Breast epithelium (tissue), 4 donors: ENCODE measurements at regions not wholly inside any gene's neighbourhood (a gene's known extent, or its start where the extent isn't known, plus 50 kb on each side); places are given as distances from the start of the nearest gene placed in this dataset.

Source experiments
- DNase-seq, 2 donors: peaks; one replicate each; pipeline ENCODE4 v3.0.0-alpha.2; 2019; ENCODE audit warnings: low spot score in 2 of 2
- H3K27ac ChIP-seq, 2 donors: fragments of 200-600 bp; sonication (generic) in 1 of 2; one replicate each; pipeline ENCODE4 v1.5.1; 2016 to 2019; ENCODE audit warnings: mild to moderate bottlenecking in 1 of 2
- H3K27me3 ChIP-seq, 2 donors: fragments of 200-600 bp; sonication (generic) in 1 of 2; one replicate each; pipeline versions ENCODE4 v1.5.1 to v1.6.0; 2017 to 2019; ENCODE audit warnings: control low read depth in 1 of 2, mild to moderate bottlenecking in 1 of 2
- H3K36me3 ChIP-seq: fragments of 200-600 bp; one replicate; pipeline ENCODE4 v1.5.1; 2019
- H3K4me1 ChIP-seq, 2 donors: fragments of 200-600 bp; sonication (generic); one replicate each; pipeline ENCODE4 v1.5.1; 2016 to 2019; ENCODE audit warnings: control low read depth in 1 of 2
- H3K4me3 ChIP-seq, 3 donors: fragments of 200-600 bp; sonication (generic); 1 replicate in 2 of 3; 2 replicates in 1 of 3; pipeline ENCODE4 v1.5.1; 2016 to 2019; ENCODE audit warnings: mild to moderate bottlenecking in 3 of 3, moderate library complexity in 2 of 3
- H3K9me3 ChIP-seq, 2 donors: fragments of 200-600 bp; sonication (generic) in 1 of 2; one replicate each; pipeline ENCODE4 v1.5.1; 2016 to 2019; ENCODE audit warnings: control low read depth in 1 of 2
- POLR2A ChIP-seq: fragments of 450-650 bp; IDR thresholded peaks from one replicate; pipeline ENCODE4 v1.6.1; 2016; ENCODE audit warnings: antibody characterized with exemption, mild to moderate bottlenecking, moderate library complexity
- POLR2AphosphoS5 ChIP-seq, 3 donors: sonication (generic); formaldehyde crosslinking; IDR thresholded peaks; one replicate each; pipeline ENCODE4 v1.6.1; 2017; ENCODE audit warnings: antibody characterized with exemption in 3 of 3
- intact Hi-C: fragments of 100-400 bp; cut with DNase I; formaldehyde crosslinking; loops from one replicate; pipeline ENCODE4 v1.15.1; 2023; ENCODE audit warnings: low total_unique reads
- TF ChIP-seq, protein P1 (sequence below), 3 donors: fragments of 450-650 bp; IDR thresholded peaks; one replicate each; pipeline ENCODE4 v1.5.1; 2016 to 2017; ENCODE audit warnings: antibody characterized with exemption in 3 of 3, mild to moderate bottlenecking in 3 of 3, moderate library complexity in 3 of 3

DNA sequence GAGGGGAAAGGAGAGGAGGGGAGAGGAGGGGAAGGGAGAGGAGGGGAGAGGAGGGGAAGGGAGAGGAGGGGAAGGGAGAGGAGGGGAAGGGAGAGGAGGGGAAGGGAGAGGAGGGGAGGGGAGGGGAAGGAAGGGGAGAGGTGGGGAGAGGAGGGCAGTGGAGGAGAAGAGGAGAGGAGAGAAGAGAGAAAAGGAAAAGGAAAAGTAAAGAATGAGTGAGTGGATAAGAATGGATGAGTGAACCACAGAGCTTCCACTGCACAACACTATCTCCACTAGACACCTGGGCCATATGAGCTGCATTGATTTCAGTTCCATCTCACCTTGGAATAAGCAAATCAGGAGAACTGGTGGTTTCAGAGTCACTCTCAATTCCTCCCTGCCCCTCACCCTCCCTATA lies 204.1 kb upstream of the TOX3 start:
- H3K36me3 ChIP-seq, result no peaks in the 10 kb centered on the region
- no peaks in the 10 kb centered on the region for H3K4me1 ChIP-seq
- H3K27me3 ChIP-seq, result no peaks in the 10 kb centered on the region
- H3K4me3 ChIP-seq, result no peak overlapping the region
- TF ChIP-seq POLR2AphosphoS5 (IDR thresholded peaks at IDR 0.05), result no peak
- H3K27ac ChIP-seq, result no peak overlapping the region
- intact Hi-C loops, result no loop called here
- no peak for DNase-seq
- no peaks in the 10 kb centered on the region for H3K9me3 ChIP-seq

DNA sequence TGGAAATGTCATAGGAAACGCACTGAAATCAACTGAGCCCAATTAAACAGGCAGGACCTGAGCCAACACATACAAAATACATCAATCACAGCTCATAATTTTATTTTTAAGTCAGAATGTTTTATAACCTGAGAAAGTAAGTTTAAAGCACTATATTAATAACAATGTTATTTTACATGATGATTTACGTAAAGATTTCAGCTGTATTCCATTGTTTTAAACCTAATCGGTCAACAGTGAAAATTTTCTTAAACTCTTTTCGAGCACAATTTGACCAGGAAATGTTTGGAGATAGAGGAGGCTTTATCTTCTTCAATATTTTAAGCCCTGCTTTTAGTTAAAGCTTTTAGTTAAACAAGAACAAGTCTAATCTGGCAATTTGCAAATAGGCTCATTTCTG lies 201.8 kb upstream of the TOX3 start:
- Histone ChIP-seq H3K27me3 (no peaks in the 10 kb centered on the region), H3K4me3 (no peak overlapping the region), H3K9me3 (no peaks in the 10 kb centered on the region), H3K36me3 (no peaks in the 10 kb centered on the region), H3K27ac (no peak overlapping the region), H3K4me1 (no peaks in the 10 kb centered on the region)
- intact Hi-C loops, result no loop called here
- TF ChIP-seq POLR2AphosphoS5 (IDR thresholded peaks at IDR 0.05) (no peak), POLR2A (no peak)
- TF ChIP-seq, protein P1, sequence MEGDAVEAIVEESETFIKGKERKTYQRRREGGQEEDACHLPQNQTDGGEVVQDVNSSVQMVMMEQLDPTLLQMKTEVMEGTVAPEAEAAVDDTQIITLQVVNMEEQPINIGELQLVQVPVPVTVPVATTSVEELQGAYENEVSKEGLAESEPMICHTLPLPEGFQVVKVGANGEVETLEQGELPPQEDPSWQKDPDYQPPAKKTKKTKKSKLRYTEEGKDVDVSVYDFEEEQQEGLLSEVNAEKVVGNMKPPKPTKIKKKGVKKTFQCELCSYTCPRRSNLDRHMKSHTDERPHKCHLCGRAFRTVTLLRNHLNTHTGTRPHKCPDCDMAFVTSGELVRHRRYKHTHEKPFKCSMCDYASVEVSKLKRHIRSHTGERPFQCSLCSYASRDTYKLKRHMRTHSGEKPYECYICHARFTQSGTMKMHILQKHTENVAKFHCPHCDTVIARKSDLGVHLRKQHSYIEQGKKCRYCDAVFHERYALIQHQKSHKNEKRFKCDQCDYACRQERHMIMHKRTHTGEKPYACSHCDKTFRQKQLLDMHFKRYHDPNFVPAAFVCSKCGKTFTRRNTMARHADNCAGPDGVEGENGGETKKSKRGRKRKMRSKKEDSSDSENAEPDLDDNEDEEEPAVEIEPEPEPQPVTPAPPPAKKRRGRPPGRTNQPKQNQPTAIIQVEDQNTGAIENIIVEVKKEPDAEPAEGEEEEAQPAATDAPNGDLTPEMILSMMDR (IDR thresholded peaks at IDR 0.05), result no peak
- no peak for DNase-seq

DNA sequence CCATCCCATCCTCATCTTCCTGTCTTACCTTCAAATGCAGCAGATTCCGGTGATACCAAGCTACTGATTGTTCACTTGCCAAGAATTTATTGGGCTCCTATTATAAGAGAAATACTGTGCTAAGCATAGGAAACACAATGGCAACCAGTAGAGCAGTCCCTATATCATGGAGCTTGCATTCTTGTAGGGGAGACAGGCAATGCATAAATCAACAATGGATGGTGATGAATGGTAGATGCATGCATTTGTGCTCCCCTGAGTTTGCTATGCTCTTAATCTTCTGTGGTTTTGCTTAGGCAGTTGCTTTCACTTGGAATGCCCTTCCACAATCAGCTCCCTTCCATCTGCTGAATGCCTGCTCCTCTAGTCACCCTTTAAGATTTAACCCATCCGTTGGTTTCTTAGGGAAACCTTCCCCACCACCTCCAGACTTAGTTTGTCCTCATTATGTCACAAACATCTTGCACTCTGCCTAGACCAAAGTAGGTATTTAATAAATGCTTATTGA lies 200.2 kb upstream of the TOX3 start:
- no peak for TF ChIP-seq POLR2A
- TF ChIP-seq POLR2AphosphoS5 (IDR thresholded peaks at IDR 0.05), result no peak
- TF ChIP-seq, protein P1 (IDR thresholded peaks at IDR 0.05), result no peak
- H3K27ac ChIP-seq, result no peak overlapping the region
- intact Hi-C loops, result no loop called here

GRCh38 chr16:52743707-52744106 lies 196.8 kb upstream of the TOX3 start:
- H3K4me3 ChIP-seq, result no peak overlapping the region
- TF ChIP-seq, protein P1 (IDR thresholded peaks at IDR 0.05), result no peak
- TF ChIP-seq POLR2A (no peak), POLR2AphosphoS5 (IDR thresholded peaks at IDR 0.05) (no peak)

More for the DNA sequence above, 200.2 kb upstream of the TOX3 start:
- no peak overlapping the region for H3K4me3 ChIP-seq
- H3K27me3 ChIP-seq, result no peaks in the 10 kb centered on the region
- no peak for DNase-seq
- no peaks in the 10 kb centered on the region for H3K36me3 ChIP-seq
- no peaks in the 10 kb centered on the region for H3K4me1 ChIP-seq
- no peaks in the 10 kb centered on the region for H3K9me3 ChIP-seq

DNA sequence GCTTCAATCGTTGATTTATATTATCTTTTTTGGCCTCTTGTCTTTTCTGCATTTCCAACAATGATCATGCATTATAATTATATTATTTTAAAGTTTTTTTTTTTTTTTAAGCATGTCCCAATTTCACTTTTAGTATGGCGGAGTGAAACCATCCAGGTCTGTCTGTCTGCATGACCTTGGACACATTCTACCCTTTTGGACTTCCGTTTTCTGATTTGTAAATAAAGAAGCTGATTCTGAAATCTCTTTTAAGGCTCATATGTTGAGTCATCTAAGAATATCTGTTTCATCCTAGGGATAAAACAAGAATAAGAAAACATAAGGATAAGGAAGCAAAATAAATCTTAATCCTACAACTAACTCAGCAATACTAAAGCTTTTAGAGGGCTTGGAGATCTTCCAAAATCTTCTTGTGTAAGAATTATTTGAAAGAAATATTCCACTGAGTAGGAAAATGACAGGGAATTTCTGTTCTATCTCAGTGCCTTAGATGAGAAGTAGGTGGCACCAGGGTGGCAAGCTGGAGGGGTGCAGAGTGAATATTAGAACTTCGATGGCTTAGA lies 195.7 kb upstream of the TOX3 start:
- no peak for DNase-seq
- no peaks in the 10 kb centered on the region for H3K4me1 ChIP-seq
- intact Hi-C loops, result no loop called here
- TF ChIP-seq POLR2AphosphoS5 (IDR thresholded peaks at IDR 0.05) (no peak), POLR2A (no peak)
- TF ChIP-seq, protein P1 (IDR thresholded peaks at IDR 0.05), result no peak
- H3K27me3 ChIP-seq, result no peaks in the 10 kb centered on the region
- H3K27ac ChIP-seq, result no peak overlapping the region
- H3K9me3 ChIP-seq, result no peaks in the 10 kb centered on the region
- H3K4me3 ChIP-seq, result no peak overlapping the region
- no peaks in the 10 kb centered on the region for H3K36me3 ChIP-seq

More at GRCh38 chr16:52743707-52744106, 196.8 kb upstream of the TOX3 start:
- DNase-seq, result no peak
- Histone ChIP-seq H3K27ac (no peak overlapping the region), H3K36me3 (no peaks in the 10 kb centered on the region), H3K27me3 (no peaks in the 10 kb centered on the region), H3K4me1 (no peaks in the 10 kb centered on the region), H3K9me3 (no peaks in the 10 kb centered on the region)
- intact Hi-C loops, result no loop called here

DNA sequence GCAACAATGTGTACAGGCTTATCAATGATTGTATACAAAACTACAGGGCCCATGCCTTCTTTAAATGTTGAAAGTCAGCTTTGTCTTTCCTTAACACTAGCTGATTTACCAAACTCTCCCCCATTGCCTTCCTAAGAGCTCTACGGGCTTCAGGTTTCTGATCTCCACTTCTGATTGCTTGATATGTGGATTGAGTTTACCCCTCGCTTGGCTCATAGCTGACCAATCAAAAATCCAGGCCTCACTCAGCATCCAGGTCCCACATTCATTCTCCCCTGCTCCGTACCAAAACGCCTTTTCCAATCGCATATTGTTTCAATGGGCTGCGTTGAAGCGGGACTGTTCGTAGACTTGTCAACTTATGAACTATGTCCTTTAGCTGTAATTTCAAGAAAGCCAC lies 195.1 kb upstream of the TOX3 start:
- H3K36me3 ChIP-seq, result no peaks in the 10 kb centered on the region
- DNase-seq, result no peak
- no peaks in the 10 kb centered on the region for H3K4me1 ChIP-seq
- H3K27ac ChIP-seq, result no peak overlapping the region
- H3K9me3 ChIP-seq, result no peaks in the 10 kb centered on the region
- H3K4me3 ChIP-seq, result no peak overlapping the region
- intact Hi-C loops, result no loop called here
- TF ChIP-seq POLR2AphosphoS5 (IDR thresholded peaks at IDR 0.05) (no peak), POLR2A (no peak)
- TF ChIP-seq, protein P1 (IDR thresholded peaks at IDR 0.05), result no peak
- no peaks in the 10 kb centered on the region for H3K27me3 ChIP-seq
